Upper lobe of right lung (tissue), 1 donor: ENCODE measurements at regions not wholly inside any gene's neighbourhood (a gene's known extent, or its start where the extent isn't known, plus 50 kb on each side); places are given as distances from the start of the nearest gene placed in this dataset.

Source experiments
- ATAC-seq: fragments of 200-7000 bp; cut with Tn5 transposase; one replicate; pipeline ENCODE4 v1.9.1; 2020; ENCODE audit warnings: mild to moderate bottlenecking, moderate library complexity
- DNase-seq: peaks from one replicate; pipeline ENCODE4 v3.0.0-alpha.2; 2020
- H3K27ac ChIP-seq: fragments of 200-600 bp; one replicate; pipeline ENCODE4 v1.8.0; 2022
- H3K27me3 ChIP-seq: fragments of 200-600 bp; one replicate; pipeline ENCODE4 v1.8.0; 2022; ENCODE audit warnings: mild to moderate bottlenecking
- H3K36me3 ChIP-seq: fragments of 200-600 bp; one replicate; pipeline ENCODE4 v1.8.0; 2022
- H3K4me1 ChIP-seq: fragments of 200-600 bp; one replicate; pipeline ENCODE4 v1.8.0; 2022
- H3K4me3 ChIP-seq: fragments of 200-600 bp; one replicate; pipeline ENCODE4 v1.8.0; 2022; ENCODE audit warnings: mild to moderate bottlenecking
- H3K9me3 ChIP-seq: fragments of 200-600 bp; one replicate; pipeline ENCODE4 v1.8.0; 2022
- intact Hi-C: fragments of 100-400 bp; cut with DNase I; formaldehyde crosslinking; loops from one replicate; pipeline ENCODE4 v1.11.0; 2022
- TF ChIP-seq, protein P1 (sequence below): fragments of 200-600 bp; IDR thresholded peaks from one replicate; pipeline ENCODE4 v1.8.0; 2022; ENCODE audit warnings: antibody characterized with exemption
- donor health status: DM: no; HTN: yes; CAD: no; lungs with severe emphysema.

DNA sequence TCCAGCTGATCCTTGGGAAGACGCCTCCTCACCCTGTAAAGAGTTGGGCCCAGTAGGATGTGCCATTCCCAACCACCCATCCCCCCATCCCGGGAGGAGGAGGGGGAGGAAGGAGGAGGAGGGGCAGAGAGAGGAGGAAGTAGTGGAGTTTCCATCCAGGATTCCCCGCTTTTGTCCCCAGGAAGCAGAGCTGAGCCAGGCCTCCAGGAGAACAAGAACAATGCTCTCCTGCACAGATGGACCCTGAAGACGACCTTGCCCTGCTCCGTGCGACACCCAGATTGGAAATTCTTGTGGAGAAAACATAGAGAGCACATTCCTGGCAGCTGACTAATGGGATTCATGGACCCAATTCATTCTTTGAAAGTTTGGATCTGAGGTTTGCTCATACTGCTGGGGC, 132.3 kb upstream of the CRY1 start:
- TF ChIP-seq, protein P1, sequence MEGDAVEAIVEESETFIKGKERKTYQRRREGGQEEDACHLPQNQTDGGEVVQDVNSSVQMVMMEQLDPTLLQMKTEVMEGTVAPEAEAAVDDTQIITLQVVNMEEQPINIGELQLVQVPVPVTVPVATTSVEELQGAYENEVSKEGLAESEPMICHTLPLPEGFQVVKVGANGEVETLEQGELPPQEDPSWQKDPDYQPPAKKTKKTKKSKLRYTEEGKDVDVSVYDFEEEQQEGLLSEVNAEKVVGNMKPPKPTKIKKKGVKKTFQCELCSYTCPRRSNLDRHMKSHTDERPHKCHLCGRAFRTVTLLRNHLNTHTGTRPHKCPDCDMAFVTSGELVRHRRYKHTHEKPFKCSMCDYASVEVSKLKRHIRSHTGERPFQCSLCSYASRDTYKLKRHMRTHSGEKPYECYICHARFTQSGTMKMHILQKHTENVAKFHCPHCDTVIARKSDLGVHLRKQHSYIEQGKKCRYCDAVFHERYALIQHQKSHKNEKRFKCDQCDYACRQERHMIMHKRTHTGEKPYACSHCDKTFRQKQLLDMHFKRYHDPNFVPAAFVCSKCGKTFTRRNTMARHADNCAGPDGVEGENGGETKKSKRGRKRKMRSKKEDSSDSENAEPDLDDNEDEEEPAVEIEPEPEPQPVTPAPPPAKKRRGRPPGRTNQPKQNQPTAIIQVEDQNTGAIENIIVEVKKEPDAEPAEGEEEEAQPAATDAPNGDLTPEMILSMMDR = no peak
- Histone ChIP-seq H3K27ac (no peak overlapping the region), H3K36me3 (no peaks in the 10 kb centered on the region), H3K27me3 (no peaks in the 10 kb centered on the region), H3K4me1 (no peaks in the 10 kb centered on the region), H3K9me3 (no peaks in the 10 kb centered on the region), H3K4me3 (no peak overlapping the region)
- intact Hi-C loops = no loop called here
- ATAC-seq (no peak), DNase-seq (no peak)

DNA sequence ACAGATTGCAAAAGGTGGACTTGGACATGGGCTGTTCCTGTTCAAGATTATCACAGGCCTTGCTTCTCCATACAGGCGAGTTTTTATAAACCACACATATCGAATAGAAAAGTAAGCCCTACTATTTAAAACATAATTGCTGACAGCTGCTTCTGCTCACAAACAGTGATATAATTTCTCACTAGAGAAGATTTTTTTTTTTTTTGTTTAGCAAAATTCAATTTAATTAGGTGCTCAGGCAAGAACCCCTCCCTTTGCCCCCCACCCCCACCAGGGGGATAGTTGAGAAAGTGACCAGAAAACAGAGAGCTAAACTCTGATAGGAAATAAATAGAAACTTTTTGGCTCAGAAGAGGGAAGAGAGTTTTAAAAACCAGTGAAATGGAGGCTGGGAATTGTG, 132.8 kb upstream of the CRY1 start:
- intact Hi-C loops = no loop called here
- TF ChIP-seq, protein P1 = no peak
- Histone ChIP-seq H3K27ac (no peak overlapping the region), H3K4me3 (no peak overlapping the region), H3K36me3 (no peaks in the 10 kb centered on the region), H3K9me3 (no peaks in the 10 kb centered on the region), H3K4me1 (no peaks in the 10 kb centered on the region), H3K27me3 (no peaks in the 10 kb centered on the region)
- DNase-seq (no peak), ATAC-seq (no peak)

DNA sequence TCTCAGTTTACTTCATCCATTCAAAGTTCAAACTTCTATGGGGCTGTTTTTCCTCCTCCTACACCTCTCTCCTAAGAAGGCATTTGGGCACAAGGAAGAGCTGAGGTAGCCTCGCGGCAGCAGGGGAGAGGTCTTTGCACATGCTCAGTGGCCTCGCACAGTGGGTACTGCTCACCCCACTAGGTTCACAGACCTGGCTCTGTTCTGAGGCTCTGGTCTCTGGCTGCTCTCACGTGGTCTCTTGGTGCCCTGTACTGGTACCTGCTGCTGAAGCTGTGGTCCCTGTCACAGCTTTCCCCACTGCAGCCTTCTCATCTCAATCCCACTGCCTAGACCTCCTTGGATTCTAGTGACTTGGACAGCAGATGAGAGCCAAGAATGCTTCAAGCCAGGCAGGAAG, 134.7 kb upstream of the CRY1 start:
- Histone ChIP-seq H3K4me3 (no peak overlapping the region), H3K4me1 (no peaks in the 10 kb centered on the region), H3K36me3 (no peaks in the 10 kb centered on the region), H3K27me3 (no peaks in the 10 kb centered on the region), H3K9me3 (no peaks in the 10 kb centered on the region), H3K27ac (no peak overlapping the region)
- ATAC-seq (peak; percentile 25), DNase-seq (no peak)
- intact Hi-C loops = no loop called here
- TF ChIP-seq, protein P1 = no peak

DNA sequence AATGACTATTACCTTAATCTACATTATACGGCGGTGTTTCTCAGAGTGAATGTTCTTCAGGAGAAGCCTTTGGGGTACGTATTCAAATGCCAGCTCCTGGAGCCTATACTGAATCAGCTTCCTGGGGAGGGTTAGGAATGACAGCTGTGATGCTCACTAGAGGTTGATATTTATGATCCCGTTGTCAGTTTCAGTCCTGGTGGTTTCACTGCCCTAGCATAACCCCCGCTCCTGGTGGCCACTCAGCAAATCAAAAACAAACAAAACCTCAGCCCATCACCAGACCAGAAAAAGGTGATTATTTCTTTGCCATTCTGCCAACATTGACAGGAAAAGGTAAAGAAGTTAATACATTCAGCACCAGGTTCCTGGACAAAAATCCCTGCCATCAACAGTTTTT, 136.5 kb upstream of the CRY1 start:
- Histone ChIP-seq H3K36me3 (no peaks in the 10 kb centered on the region), H3K27ac (no peak overlapping the region), H3K4me3 (no peak overlapping the region), H3K4me1 (no peaks in the 10 kb centered on the region), H3K27me3 (no peaks in the 10 kb centered on the region), H3K9me3 (no peaks in the 10 kb centered on the region)
- ATAC-seq = no peak
- TF ChIP-seq, protein P1 = no peak
- intact Hi-C loops = no loop called here
- DNase-seq = no peak

DNA sequence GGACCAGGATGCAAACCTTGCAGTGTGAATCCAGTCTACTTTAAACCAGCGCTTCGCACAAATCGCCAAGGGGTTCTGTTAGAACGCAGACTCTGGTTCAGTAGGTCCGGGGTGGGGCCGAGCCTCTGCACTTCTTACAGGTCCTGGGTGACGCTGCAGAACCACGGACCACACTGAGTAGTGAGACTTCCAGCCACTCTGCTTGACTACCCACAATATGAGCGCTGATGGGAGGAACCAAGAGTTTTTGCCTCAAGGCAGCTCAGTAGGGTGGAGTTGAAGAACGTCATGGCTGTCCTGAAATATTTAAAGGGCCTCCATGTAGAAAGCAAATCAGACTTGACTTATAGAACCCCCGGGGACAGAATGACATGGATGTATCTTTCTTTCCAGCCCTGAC, 138.0 kb upstream of the CRY1 start:
- Histone ChIP-seq H3K27ac (no peak overlapping the region), H3K4me3 (no peak overlapping the region), H3K27me3 (no peaks in the 10 kb centered on the region), H3K36me3 (no peaks in the 10 kb centered on the region), H3K9me3 (no peaks in the 10 kb centered on the region), H3K4me1 (no peaks in the 10 kb centered on the region)
- intact Hi-C loops = no loop called here
- DNase-seq (no peak), ATAC-seq (no peak)
- TF ChIP-seq, protein P1 = no peak

DNA sequence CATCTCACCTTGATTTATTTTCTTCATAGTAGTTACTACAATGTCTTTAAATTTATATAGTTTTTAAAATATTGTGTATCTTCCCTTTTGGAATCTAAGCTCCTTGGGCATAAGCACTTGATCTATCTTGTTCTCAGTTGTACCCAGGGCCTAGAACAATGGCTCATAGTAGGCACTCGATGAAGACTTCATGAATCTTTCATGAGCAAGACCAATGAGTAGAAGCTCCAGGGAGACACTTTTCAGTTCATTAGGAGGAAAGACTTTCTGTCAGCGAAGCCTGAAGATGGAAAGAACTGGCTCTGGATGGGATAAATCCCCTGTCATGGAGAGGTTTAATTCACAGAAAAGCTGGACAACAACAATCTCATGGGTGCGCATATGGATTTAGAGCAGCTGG, 140.2 kb upstream of the CRY1 start:
- TF ChIP-seq, protein P1 = no peak
- DNase-seq (no peak), ATAC-seq (no peak)
- Histone ChIP-seq H3K4me1 (no peaks in the 10 kb centered on the region), H3K36me3 (no peaks in the 10 kb centered on the region), H3K9me3 (no peaks in the 10 kb centered on the region), H3K4me3 (no peak overlapping the region), H3K27me3 (peaks cover 6% of the 10 kb centered on the region), H3K27ac (no peak overlapping the region)
- intact Hi-C loops = no loop called here
